Stimulated activated CD8-positive, alpha-beta memory T cell treated with anti-CD3 and anti-CD28 coated beads, Interleukin-4, amount 100 ng/mL, for 1 hour (primary cell): ENCODE measurements at regions not wholly inside any gene's neighbourhood (a gene's known extent, or its start where the extent isn't known, plus 50 kb on each side); places are given as distances from the start of the nearest gene placed in this dataset.
"Not testable (repeated sequence)": the region's sequence is repeated elsewhere in the genome, so short reads cannot be mapped to it uniquely, and the experiment has no call there.

Experiments
- DNase-seq, 2 donors: peaks; one replicate each; pipeline ENCODE4 v3.0.0-alpha.2; 2020; ENCODE audit warnings: low read depth in 2 of 2, low spot score in 1 of 2

GRCh38 chr2:16065272-16066069 lies 125.1 kb downstream of the MYCN start:
- DNase-seq = not testable (repeated sequence)

GRCh38 chr2:16064745-16065144 lies 124.4 kb downstream of the MYCN start:
- no peak for DNase-seq

DNA sequence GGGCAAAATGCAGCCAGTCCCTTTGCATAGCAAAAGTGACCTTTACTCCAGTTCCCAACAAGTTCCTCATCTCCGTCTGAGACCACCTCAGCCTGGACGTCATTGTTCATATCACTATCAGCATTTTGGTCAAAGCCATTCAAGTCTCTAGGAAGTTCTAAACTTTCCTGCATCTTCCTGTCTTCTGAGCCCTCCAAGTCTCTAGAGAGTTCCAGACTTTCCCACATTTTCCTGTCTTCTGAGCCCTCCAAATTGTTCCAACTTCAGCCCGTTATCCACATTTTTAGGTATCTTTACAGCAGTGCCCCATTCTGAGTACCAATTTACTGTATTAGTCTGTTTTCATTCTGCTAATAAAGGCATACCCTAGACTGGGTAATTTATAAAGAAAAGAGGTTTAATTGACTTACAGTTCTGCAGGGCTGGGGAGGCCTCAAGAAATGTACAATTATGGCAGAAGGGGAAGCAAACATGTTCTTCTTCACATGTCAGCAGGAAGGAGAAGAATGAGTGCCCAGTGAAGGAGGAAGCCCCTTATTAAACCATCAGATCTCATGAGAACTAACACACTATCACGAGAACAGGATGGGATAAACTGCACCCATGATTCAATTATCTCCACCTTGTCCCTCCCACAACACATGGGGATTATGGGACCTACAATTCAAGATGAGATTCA lies 123.7 kb downstream of the MYCN start:
- no peak for DNase-seq

DNA sequence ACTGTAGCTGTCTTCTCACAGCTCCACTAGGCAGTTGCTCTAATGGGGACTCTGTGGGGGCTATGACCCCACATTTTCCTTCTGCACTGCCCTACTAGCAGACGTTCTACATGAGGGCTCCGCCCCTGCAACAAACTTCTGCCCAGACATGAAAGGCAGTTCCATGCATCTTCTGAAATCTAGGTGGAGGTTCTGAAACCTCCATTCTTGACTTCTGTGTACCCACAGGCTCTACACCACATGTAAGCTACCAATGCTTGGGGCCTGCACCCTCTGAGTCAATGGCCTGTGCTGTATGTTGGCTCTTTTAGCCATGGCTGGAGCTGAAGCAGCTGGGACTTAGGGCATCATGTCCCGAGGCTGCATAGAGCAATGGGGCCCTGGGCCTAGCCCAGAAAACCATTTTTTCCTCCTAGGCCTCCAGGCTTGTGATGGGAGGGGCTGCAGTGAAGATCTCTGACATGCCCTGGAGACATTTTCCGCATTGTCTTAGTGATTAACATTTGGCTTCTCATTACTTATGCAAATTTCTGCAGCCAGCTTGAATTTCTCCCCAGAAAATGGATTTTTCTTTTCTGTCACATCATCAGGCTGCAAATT lies 123.0 kb downstream of the MYCN start:
- DNase-seq = no peak

GRCh38 chr2:16062471-16063250 lies 122.3 kb downstream of the MYCN start:
- no peak for DNase-seq

DNA sequence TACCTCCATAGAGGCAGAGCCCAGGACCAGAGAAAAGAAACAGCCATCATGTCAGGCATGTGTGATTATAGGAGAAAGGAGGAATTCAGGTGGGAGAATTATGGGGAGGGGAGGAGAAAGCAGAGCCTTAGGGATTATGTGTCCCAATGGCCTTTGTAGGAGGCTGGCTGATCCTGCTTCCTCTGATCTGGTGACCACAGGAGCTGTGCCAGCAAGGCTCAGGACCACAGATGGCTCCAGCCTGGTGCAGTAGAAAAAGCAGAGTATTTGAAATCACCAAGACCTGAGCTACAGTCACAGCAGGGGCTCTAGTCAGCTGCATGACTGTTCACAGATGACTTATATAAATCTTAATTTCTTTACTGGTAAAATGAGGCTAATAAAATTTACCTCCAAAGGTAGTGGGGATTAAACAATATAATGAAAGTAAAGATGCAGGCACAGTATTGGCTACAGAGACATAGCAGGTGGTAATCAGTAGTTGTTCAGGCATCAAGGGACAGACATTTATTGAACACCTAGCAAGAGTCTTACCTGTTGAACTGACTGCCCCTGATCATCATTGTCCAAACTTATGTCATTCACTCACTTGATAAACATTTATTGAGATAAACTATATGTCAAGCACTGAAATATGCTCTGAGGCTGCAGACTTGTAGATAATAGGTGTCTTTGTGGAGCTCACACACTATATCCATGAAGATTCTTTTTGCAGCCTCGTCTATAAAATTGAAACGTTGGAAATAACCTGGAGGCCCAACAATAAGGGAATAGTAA lies 121.3 kb downstream of the MYCN start:
- DNase-seq = no peak

GRCh38 chr2:16060936-16061338 lies 120.6 kb downstream of the MYCN start:
- no peak for DNase-seq

GRCh38 chr2:16060125-16060935 lies 120.0 kb downstream of the MYCN start:
- DNase-seq = no peak

DNA sequence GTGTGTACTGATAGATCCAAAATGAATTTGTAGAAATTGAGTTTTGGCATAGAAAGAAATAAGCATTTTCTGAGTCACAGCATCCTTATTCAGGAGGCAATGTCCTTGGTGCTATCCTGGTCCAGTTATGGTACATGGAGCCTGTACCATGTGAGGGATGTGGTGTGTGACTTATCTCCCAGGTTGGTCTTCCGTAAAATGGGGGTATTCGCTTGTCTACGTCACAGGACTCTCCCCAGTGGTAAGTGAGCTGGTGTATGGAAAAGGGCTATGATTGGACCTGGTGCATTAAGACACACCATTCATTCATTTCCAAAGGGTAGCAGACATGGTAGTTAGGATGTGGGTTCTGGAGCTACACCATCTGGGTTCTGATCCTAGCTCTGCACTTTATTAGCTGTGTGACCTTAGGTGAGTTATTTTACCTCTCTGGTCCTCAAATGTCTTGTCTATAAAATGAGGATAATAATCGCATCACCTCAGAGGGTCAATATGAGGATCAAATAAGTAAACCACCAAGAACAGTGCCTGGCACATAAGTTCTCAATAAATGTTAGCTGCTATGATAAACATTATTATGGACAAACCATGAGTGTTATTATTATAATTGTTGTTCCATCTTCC lies 119.2 kb downstream of the MYCN start:
- no peak for DNase-seq

DNA sequence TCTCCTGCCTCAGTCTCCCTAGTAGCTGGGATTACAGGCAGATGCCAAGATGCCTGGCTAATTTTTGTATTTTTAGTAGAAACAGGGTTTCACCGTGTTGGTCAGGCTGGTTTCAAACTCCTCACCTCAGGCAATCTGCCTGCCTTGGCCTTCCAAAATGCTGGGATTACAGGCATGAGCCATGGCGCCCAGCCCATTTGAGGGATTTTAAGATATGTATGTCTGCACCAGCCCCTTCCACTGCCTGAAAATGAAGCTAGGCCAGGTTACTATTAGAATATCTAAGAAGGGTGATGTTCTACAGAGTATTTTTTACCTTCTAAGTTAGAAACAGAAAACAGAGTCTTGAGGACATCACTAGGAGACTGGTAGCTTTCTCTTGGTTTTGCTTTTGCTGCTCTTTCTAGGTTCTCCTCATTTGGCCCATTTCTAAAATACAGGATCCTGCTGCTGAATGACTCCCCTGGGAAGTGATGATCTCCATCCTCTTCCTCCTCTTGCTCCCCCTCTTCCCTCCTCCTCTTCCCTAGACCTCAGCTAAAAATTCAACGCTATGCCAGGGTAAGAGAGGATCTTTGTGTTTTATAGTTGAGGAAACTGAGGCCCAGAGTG lies 118.5 kb downstream of the MYCN start:
- no peak for DNase-seq

GRCh38 chr2:16058256-16058655 lies 117.9 kb downstream of the MYCN start:
- DNase-seq = no peak

- DNase-seq = no peak
Measured at GRCh38 chr2:16057661-16058060, 117.3 kb downstream of the MYCN start.

GRCh38 chr2:16055848-16056580 lies 115.7 kb downstream of the MYCN start:
- DNase-seq = no peak

DNA sequence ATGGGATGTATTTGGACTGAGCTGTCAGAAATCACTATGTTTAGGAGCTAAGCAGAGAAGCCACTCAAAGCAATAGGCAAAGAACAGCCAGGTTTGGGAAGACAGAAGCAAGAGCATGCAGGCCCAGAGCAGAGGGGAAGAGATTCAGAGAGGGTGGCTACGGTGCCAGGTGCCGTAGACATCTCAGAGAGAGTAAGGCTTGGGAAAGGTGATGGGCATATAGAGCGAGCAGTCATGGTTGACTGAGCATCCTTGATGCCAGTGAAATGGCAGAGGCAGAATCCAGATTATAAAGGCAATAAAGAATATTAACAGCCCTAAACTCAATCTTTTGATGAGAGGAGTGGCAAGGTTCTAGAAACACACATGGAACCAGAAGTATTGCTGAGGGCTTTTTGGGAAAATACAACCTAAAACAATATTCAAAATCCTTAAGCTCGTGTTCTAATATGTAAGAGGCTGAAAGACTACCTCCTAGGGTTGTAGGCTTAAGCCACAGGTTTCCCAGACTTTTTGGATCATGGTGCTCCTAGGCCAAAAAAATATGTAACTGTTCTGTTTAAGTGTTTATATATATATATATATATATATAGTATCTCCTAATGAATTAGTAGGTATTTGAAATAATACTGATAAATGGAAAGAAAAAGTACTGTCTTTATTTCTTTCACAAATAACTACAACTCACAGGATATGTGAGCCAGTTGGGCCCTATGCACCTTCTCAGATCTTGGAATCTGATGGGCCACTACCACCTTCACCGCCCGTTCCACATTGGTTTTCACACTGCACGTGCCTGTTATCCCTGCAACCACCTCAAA lies 113.3 kb downstream of the MYCN start:
- DNase-seq = no peak

GRCh38 chr2:16052571-16053052 lies 112.3 kb downstream of the MYCN start:
- DNase-seq = not testable (repeated sequence)

- no peak for DNase-seq
Measured at GRCh38 chr2:16051841-16052564, 111.7 kb downstream of the MYCN start.
